Bronchial epithelial cell (primary cell): ENCODE measurements at regions not wholly inside any gene's neighbourhood (a gene's known extent, or its start where the extent isn't known, plus 50 kb on each side); places are given as distances from the start of the nearest gene placed in this dataset.

Experiments used
- DNase-seq: peaks from one replicate; pipeline ENCODE4 v3.0.0-alpha.2; 2010; ENCODE audit warnings: low read depth
- FAIRE-seq: peaks from 2 replicates; lab custom pipeline; 2011; peaks lifted over from hg19 to GRCh38; lab: Jason Lieb, UNC
- H3K27me3 ChIP-seq: 2 replicates; pipeline ENCODE4 v1.5.1; 2011; ENCODE audit warnings: low read length; ENCODE audit not compliant: control insufficient read depth, insufficient read depth
- H3K36me3 ChIP-seq: 2 replicates; pipeline ENCODE4 v1.5.1; 2011; ENCODE audit warnings: low read length; ENCODE audit not compliant: control insufficient read depth, insufficient read depth
- H3K4me3 ChIP-seq: 2 replicates; pipeline ENCODE4 v1.5.1; 2011; ENCODE audit warnings: mild to moderate bottlenecking, low read depth, low read length, control low read depth
- CTCF ChIP-seq: IDR thresholded peaks from 2 replicates; pipeline ENCODE4 v1.5.1; 2011; ENCODE audit warnings: mild to moderate bottlenecking, moderate library complexity, low read length, control low read depth, inconsistent platforms; ENCODE audit not compliant: insufficient read depth, severe bottlenecking

GRCh38 chr2:106314444-106314843, 120.3 kb upstream of the UXS1 start:
- FAIRE-seq: no peak
- Histone ChIP-seq H3K36me3 (no peaks in the 10 kb centered on the region), H3K4me3 (no peak overlapping the region), H3K27me3 (no peaks in the 10 kb centered on the region)
- DNase-seq: no peak
- no peak for TF ChIP-seq CTCF

- no peak overlapping the region for H3K4me3 ChIP-seq
- no peak for DNase-seq
- no peak for FAIRE-seq
- no peaks in the 10 kb centered on the region for H3K36me3 ChIP-seq
- no peaks in the 10 kb centered on the region for H3K27me3 ChIP-seq
- TF ChIP-seq CTCF: no peak
Observed at GRCh38 chr2:106311041-106311370, 116.9 kb upstream of the UXS1 start.

GRCh38 chr2:106307860-106308259, 113.8 kb upstream of the UXS1 start:
- TF ChIP-seq CTCF: no peak
- no peaks in the 10 kb centered on the region for H3K36me3 ChIP-seq
- H3K27me3 ChIP-seq: no peaks in the 10 kb centered on the region
- no peak overlapping the region for H3K4me3 ChIP-seq
- no peak for DNase-seq
- no peak for FAIRE-seq

- TF ChIP-seq CTCF: no peak
- Histone ChIP-seq H3K4me3 (no peak overlapping the region), H3K27me3 (no peaks in the 10 kb centered on the region), H3K36me3 (no peaks in the 10 kb centered on the region)
- DNase-seq (no peak), FAIRE-seq (no peak)
Observed at GRCh38 chr2:106306387-106306786, 112.3 kb upstream of the UXS1 start.

- DNase-seq: no peak
- no peaks in the 10 kb centered on the region for H3K36me3 ChIP-seq
- H3K4me3 ChIP-seq: no peak overlapping the region
- H3K27me3 ChIP-seq: no peaks in the 10 kb centered on the region
- FAIRE-seq: no peak
- no peak for TF ChIP-seq CTCF
Observed at GRCh38 chr2:106304612-106305184, 110.6 kb upstream of the UXS1 start.

GRCh38 chr2:106299696-106300095, 105.6 kb upstream of the UXS1 start:
- no peak for TF ChIP-seq CTCF
- Histone ChIP-seq H3K27me3 (no peaks in the 10 kb centered on the region), H3K36me3 (no peaks in the 10 kb centered on the region), H3K4me3 (no peak overlapping the region)
- DNase-seq: no peak
- no peak for FAIRE-seq
